NCI-H1694 treated with DMSO at 0.1 percent for 48 hours (cell line): ENCODE measurements at regions not wholly inside any gene's neighbourhood (a gene's known extent, or its start where the extent isn't known, plus 50 kb on each side); places are given as distances from the start of the nearest gene placed in this dataset.

Experiments used
- DNase-seq: peaks from one replicate; lab custom pipeline; 2025; lab: John Stamatoyannopoulos, UW

DNA sequence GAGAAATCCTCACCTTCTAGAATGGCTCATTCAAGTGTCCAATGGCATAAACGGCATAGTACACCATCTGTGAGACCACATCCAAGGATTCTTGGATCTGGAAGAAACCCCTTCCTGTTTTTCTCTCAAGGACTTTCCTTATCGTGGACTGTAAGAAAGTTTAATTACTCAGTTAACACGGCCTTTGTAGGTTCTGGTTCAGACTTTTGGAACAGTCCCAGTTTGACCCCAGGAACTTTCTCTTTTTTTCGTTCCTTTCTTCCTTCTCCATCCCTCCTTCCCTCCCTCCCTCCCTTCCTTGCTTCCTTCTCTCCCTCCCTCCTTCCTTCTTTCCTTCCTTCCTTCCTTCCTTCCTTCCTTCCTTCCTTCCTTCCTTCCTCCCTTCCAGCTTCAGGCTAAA lies 343.5 kb upstream of the SMIM31 start:
- DNase-seq: no peak

DNA sequence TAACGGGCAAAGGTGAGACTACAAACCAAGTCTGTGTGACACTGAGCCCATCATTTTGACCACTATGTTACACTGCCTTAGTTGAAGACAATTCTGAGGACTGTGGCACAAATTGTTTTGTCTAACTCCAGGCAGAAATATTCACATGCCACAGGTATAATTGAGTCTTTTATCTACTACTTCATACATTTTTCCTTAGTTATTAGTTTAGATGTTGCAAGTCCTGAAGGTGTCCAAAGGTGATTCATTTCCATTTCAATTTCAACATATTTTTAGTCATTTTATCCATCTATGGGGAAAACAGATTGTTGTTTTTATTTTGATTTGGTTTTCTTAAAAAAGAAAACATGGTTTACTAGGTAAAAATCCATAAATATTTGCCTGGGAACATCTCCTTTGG lies 341.7 kb upstream of the SMIM31 start:
- no peak for DNase-seq

DNA sequence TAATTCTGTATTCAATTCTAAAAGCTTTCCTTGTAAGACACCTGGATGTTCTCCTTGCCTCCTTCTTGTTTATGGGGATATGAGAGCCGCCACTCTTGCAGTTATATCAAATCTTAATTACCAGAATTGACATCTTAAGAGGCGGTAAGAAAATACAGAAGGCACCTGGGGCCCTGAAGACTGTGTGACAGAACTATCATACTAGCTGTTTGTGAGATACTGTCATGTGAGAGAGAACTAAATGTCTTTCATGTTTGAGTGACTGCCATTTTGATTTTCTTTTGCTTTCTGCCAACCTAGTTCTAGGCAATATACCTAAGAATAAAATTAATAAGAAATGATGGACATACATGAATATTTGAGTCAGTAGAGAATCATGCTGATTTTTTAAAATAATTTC lies 340.2 kb upstream of the SMIM31 start:
- no peak for DNase-seq

DNA sequence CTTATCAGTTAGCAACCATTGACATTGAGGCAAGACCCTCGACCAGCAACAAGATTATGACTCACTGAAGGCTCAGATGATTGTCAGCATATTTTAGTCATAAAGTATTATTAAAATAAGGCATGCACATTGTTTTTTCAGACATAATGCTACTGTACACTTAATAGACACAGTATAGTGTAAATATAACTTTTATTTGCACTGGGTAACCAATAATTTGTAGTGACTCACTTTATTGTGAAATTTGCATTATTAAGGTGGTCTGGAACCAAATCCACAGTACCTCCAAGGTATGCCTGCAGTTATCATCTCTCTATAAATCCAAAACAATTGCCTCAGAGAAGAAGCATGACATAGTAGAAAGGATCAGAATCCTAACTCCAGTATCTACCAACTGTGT lies 330.1 kb upstream of the SMIM31 start:
- no peak for DNase-seq

DNA sequence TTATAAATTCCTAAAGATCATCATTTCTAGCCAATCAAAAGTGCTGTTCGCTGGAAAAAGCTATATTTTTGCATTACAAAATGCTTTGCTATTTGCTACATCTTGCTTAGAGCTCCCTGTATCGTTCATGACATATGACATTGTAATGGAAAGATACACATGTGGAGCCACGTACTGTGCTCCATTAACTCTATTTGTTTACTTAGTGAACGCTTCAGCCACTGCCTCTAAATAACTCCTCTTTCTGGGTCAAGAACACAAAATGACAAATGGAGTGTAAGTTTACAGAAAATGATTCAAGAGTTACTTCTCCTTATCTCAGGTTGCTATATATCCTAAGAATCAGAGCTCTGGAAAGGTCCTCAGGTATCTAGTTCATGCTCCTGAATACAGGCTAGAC lies 329.1 kb upstream of the SMIM31 start:
- DNase-seq: no peak

GRCh38 chr4:164428561-164428960 lies 325.4 kb upstream of the SMIM31 start:
- DNase-seq: no peak

DNA sequence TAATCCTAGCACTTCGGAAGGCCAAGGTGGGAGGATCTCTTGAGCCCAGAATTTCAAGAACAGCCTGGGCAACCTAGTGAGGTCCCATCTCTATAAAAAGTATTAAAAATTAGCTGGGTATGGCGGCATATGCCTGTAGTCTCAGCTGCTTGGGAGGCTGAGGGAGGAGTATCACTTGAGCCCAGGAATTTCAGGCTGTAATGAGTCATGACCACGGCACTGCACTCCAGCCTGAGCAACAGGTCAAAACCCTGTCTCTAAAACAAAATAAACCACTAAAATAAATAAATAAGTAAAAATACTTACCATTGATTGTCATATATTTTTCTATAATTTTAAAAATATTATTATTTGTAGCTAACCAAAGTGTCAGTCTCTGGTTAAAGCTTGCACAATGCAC lies 315.6 kb upstream of the SMIM31 start:
- DNase-seq: no peak

GRCh38 chr4:164439037-164439436 lies 314.9 kb upstream of the SMIM31 start:
- DNase-seq: no peak

- no peak for DNase-seq
Observed at GRCh38 chr4:164440199-164440598, 313.7 kb upstream of the SMIM31 start.

GRCh38 chr4:164441109-164441508 lies 312.8 kb upstream of the SMIM31 start:
- DNase-seq: no peak

- no peak for DNase-seq
Observed at GRCh38 chr4:164442180-164442579, 311.8 kb upstream of the SMIM31 start.

GRCh38 chr4:164446516-164446915 lies 307.4 kb upstream of the SMIM31 start:
- DNase-seq: no peak

DNA sequence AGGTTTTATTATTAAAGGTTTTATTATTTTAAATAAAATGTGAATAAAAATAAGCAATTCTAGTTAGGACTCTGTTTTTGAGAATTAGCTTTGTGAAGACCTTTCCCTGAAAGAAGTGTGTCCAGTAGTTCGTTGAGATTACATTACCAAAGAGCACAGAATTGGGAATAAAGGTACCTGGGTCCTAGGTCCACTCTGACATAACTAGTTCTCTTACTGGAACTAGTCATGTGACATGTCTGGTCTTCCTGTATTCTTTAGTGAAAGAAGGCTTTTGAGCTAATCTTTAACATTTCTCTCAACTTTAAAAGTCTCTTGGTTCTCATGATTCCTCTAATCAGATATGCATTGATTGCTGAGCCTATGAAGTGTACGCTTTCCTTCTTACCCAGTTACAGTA lies 292.0 kb upstream of the SMIM31 start:
- DNase-seq: no peak

DNA sequence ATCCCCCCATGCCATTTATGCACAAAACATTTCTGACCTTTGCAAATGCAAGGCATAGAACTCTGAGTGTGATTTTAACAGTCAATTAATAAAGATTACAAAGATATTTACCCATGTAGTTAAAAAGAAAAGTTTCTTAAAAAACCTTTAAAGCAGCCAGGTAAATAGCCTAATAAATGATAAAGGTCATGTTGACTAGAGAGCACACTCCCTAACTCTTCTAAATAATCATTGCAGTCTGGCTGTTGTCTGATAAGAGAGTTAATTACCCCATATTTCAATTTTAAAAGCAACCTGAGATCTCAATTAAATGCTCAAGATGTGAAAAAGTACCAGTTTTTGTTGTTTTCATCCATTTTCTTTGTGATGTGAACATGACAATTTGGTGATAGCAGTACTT lies 291.5 kb upstream of the SMIM31 start:
- no peak for DNase-seq

GRCh38 chr4:164464313-164464712 lies 289.6 kb upstream of the SMIM31 start:
- no peak for DNase-seq

GRCh38 chr4:164467493-164467892 lies 286.4 kb upstream of the SMIM31 start:
- DNase-seq: no peak

DNA sequence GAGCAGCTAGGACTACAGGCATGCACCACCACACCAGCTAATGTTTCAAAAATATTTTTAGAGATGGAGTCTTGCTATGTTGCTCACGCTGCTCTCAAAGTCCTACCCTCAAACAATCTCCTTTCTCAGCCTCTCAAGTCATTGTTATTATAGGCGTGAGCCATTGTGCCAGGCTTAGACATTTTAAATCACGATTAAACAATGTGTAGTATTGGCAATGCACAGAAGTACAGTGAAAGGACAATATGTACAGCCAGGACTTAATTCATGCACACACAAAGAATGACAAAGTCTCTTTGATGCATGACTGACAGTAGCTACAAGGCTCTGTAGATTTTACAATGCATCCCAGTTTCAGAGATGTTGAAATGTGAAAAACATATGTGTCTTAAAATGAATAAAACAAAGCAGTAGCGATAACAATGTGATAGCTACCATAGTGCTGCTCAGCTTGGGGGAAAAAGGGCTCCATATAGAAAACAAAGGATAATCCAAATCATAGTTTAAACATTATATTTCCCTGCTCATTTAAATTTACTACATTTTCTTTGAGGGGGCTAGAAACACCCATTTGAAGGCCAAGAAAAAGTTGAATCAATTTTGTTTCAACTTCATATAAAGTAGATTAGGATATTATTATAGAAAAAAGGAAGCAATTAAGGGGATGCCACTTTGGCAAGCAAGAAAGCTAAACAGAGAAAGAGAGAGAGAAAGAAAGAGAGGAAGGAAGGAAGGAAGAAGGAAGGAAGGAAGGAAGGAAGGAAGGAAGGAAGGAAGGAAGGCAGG lies 272.4 kb upstream of the SMIM31 start:
- no peak for DNase-seq

- no peak for DNase-seq
Observed at GRCh38 chr4:164482092-164482404, 271.9 kb upstream of the SMIM31 start.

GRCh38 chr4:164482758-164483157 lies 271.2 kb upstream of the SMIM31 start:
- no peak for DNase-seq

GRCh38 chr4:164483711-164484110 lies 270.2 kb upstream of the SMIM31 start:
- DNase-seq: no peak

- DNase-seq: no peak
Observed at GRCh38 chr4:164484551-164484950, 269.4 kb upstream of the SMIM31 start.

DNA sequence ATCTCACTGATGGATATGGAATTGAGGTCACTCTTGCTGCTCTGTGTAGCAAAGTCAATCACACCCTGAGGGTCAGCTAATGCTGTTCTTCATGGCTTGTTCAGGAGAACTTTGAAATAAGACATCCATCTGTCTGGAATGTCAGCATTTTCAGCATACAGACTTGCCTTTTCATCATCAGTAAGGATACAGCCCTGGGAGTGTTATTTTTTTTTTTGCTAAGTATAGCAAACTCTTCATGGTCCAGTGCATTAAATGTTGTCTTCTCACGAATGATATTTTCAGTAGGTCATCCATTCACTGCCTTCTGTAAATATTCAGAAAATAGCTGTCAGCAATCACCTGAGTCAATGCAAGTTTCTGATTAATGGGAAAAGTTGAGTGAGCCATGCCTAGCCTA lies 268.8 kb upstream of the SMIM31 start:
- no peak for DNase-seq

DNA sequence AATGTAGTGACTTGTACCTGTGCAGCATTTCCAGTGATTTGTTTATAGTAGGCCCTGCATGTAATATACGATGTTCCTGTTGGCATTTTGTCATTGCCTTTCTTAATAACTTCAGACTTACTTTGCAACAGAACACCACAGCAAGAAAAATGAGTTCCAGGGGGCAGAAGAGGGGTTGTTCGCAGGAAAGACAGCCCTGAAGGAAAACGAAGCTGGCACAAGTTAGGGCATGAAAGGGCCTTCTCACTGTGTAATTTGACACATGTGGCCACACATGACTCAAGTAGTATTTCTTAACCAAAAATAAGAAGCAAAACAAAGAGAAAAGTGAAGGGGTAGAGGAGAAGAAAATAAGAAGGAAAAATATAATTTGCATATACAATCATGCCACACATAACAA lies 265.8 kb upstream of the SMIM31 start:
- no peak for DNase-seq

DNA sequence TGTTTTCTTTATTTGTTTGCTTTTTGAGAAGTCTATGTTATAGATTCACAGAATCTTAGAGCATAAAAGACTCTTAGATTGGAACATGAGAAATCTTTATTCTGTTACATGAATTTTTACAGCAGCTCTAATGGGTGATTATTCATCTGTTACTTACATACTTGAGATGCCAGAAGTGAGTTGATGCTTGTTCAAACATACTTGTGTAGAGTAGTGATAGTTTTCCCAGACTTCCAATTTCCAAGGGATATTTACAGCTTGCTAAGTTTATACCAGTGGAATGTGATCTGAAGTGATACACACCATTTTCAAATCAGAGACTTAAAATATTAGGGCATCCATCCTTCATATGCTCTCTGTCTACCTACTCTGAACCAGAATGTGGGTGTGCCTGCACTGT lies 252.9 kb upstream of the SMIM31 start:
- DNase-seq: no peak

DNA sequence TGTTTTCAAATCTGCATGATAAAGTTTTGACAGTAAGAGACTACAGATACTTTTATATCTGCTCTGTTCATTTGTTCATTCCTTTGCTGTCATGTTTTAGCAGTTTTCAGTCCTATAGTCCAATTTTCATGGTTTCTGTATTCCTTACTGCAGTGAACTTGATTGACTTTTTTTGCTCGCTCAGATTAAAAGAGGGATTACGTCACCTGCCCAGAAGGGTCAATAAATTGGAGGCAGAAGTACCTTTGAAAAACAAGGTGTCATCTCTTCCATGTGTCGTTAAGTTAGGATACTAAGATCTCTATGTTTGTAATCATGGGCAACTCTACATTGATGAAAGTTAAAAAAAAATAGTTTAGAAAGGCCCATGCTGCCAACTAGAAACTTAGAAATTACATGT lies 250.1 kb upstream of the SMIM31 start:
- no peak for DNase-seq
